ENCODE measurements at regions not wholly inside any gene's neighbourhood (a gene's known extent, or its start where the extent isn't known, plus 50 kb on each side); places are given as distances from the start of the nearest gene placed in this dataset.

DNA sequence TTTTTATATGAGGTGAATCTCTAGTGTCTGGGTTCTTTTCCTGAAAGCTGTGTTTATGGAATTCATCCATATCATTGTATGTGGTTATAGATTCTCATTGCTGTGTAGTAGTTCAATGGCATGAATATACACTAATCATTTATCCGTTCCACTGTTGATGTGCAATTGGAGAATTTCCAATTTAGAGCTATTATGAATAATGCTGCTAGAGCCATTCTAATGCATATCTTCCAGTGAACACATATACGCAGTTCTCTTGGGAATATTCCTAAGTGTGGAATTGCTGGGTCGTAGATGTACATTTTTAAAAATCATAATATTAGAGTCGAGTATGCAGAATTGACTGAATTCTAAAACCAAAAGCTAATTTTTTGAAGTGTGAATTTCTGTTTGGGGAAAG, 327.5 kb upstream of the JAG1 start:
- TF ChIP-seq CTCF (IDR thresholded peaks at IDR 0.05; ENCODE audit: insufficient read depth, low read depth, low read length, missing control alignments): no peak
- H3K4me3 ChIP-seq (ENCODE audit: low read length): no peak overlapping the region
- no peak for DNase-seq (ENCODE audit: low read depth)

GRCh38 chr20:11001764-11002540, 328.2 kb upstream of the JAG1 start:
- H3K4me3 ChIP-seq (ENCODE audit: low read length): no peak overlapping the region
- DNase-seq (ENCODE audit: low read depth): peak; percentile 100
- TF ChIP-seq CTCF (IDR thresholded peaks at IDR 0.05; ENCODE audit: insufficient read depth, low read depth, low read length, missing control alignments): no peak

DNA sequence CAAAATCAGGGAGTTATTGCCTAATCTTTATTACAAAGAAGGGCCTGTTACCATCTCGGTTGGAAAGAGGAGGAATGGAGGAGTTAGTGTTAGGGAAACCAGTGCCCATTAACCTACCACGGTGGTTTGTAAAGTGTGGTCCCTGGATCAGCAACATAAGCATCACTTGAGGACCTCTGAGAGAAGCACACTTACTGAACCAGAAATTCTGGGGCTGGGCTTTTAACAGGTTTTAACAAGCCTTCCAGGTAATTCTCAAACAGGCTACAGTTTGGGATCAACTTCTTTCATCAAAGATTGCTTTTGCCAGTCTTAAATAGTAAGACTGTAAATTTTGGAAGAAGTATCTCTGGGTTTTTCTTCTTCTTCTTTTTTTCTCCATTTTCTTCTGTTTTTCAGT, 329.5 kb upstream of the JAG1 start:
- no peak overlapping the region for H3K4me3 ChIP-seq (ENCODE audit: low read length)
- peak; percentile 79 for DNase-seq (ENCODE audit: low read depth)
- no peak for TF ChIP-seq CTCF (IDR thresholded peaks at IDR 0.05; ENCODE audit: insufficient read depth, low read depth, low read length, missing control alignments)

DNA sequence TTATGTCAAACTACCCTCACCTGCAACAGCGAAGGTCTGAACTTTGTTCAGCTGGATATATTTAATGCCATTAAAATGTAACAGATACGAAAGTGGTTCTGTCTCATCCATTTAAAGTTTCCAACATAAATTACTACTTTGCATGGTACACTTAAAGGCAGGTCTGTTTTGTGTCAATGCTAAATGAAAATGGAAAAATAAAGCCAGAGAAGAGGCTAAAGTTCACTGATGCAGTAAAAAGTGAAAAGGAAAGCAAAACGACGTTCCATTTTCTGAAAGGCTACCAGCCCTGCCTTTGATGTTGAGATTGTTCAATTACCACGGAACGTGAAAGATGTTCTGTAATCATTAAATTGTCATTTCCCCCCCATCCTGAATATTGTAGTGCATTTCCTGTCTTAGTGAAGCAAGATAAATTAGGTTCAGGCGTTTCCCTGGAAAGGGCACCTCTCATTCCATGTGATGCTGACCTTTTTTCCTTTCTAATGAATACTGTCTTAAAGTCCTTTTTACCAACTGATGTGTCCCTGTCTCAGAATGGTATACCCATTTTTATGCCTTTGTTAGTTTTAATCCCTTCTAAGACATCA, 334.7 kb upstream of the JAG1 start:
- TF ChIP-seq CTCF (IDR thresholded peaks at IDR 0.05; ENCODE audit: insufficient read depth, low read depth, low read length, missing control alignments): no peak
- no peak for DNase-seq (ENCODE audit: low read depth)
- no peak overlapping the region for H3K4me3 ChIP-seq (ENCODE audit: low read length)

DNA sequence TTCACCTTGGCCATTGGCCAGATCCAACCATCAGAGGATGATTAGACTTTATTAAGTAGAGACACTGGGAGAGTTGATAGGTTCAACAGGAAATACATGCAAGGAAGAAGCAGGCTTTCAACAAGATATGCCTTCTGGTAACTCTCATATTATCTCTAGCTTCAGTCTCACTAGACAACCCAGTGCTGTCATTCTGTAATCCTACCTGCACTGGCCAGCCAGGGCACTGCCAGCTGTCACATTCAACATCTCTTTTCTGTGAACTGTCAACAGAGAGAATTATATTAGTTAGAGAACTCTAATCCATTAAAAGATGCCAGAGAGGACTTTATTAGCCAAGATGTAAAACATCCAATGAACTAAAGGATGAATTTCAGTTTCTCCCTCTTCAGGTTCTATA, 337.9 kb upstream of the JAG1 start:
- H3K4me3 ChIP-seq (ENCODE audit: low read length): no peak overlapping the region
- no peak for TF ChIP-seq CTCF (IDR thresholded peaks at IDR 0.05; ENCODE audit: insufficient read depth, low read depth, low read length, missing control alignments)
- no peak for DNase-seq (ENCODE audit: low read depth)

DNA sequence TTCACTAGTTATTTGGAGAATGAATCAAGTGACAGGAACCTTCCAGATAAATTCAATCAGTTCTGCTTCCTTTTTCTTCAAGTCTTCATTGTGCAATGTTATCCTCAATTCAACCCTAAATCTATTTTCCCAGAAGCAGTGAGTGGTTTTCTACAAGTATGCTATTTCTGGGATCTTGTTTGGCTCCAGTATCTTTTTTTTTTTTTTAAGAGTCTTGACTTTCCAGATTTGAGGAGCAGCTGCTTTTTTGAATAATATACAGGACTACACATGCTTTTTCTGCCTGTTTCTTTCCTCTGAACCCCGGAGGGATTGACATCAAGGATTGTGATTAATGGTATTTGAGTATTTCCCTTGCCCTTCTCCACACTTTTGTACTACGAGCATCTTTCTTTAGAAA, 339.2 kb upstream of the JAG1 start:
- DNase-seq (ENCODE audit: low read depth): no peak

More for the DNA sequence above, 339.2 kb upstream of the JAG1 start:
- TF ChIP-seq CTCF (IDR thresholded peaks at IDR 0.05; ENCODE audit: insufficient read depth, low read depth, low read length, missing control alignments): no peak
- no peak overlapping the region for H3K4me3 ChIP-seq (ENCODE audit: low read length)

Measured in epithelial cell of esophagus (primary cell).